NOMO-1 treated with DMSO at 0.1 percent for 48 hours (cell line): ENCODE measurements at regions not wholly inside any gene's neighbourhood (a gene's known extent, or its start where the extent isn't known, plus 50 kb on each side); places are given as distances from the start of the nearest gene placed in this dataset.
"Not testable (repeated sequence)": the region's sequence is repeated elsewhere in the genome, so short reads cannot be mapped to it uniquely, and the experiment has no call there.

Experiments used
- DNase-seq: peaks from one replicate; lab custom pipeline; 2025; ENCODE audit not compliant: unreplicated experiment; lab: John Stamatoyannopoulos, UW

- DNase-seq: no peak
Measured at GRCh38 chr13:88377852-88378251, 706.7 kb downstream of the SLITRK5 start.

- no peak for DNase-seq
Measured at GRCh38 chr13:88384542-88384941, 713.4 kb downstream of the SLITRK5 start.

GRCh38 chr13:88395804-88396203, 724.6 kb downstream of the SLITRK5 start:
- DNase-seq: no peak

- no peak for DNase-seq
Measured at GRCh38 chr13:88411696-88412095, 740.5 kb downstream of the SLITRK5 start.

GRCh38 chr13:88417801-88418200, 746.6 kb downstream of the SLITRK5 start:
- no peak for DNase-seq

GRCh38 chr13:88424463-88424862, 753.3 kb downstream of the SLITRK5 start:
- DNase-seq: no peak

GRCh38 chr13:88426661-88427060, 755.5 kb downstream of the SLITRK5 start:
- DNase-seq: no peak

GRCh38 chr13:88429862-88430261, 758.7 kb downstream of the SLITRK5 start:
- DNase-seq: no peak

GRCh38 chr13:88434953-88435352, 763.8 kb downstream of the SLITRK5 start:
- no peak for DNase-seq

- no peak for DNase-seq
Measured at GRCh38 chr13:88436974-88437373, 765.8 kb downstream of the SLITRK5 start.

GRCh38 chr13:88450515-88450914, 779.3 kb downstream of the SLITRK5 start:
- no peak for DNase-seq

GRCh38 chr13:88456151-88456550, 785.0 kb downstream of the SLITRK5 start:
- no peak for DNase-seq

GRCh38 chr13:88459331-88459730, 788.2 kb downstream of the SLITRK5 start:
- no peak for DNase-seq

- no peak for DNase-seq
Measured at GRCh38 chr13:88461272-88462009, 790.3 kb downstream of the SLITRK5 start.

- no peak for DNase-seq
Measured at GRCh38 chr13:88464851-88465250, 793.7 kb downstream of the SLITRK5 start.

- no peak for DNase-seq
Measured at GRCh38 chr13:88472316-88472715, 801.1 kb downstream of the SLITRK5 start.

GRCh38 chr13:88483202-88483601, 812.0 kb downstream of the SLITRK5 start:
- DNase-seq: no peak

- DNase-seq: no peak
Measured at GRCh38 chr13:88507909-88508308, 836.7 kb downstream of the SLITRK5 start.

- DNase-seq: not testable (repeated sequence)
Measured at GRCh38 chr13:88512993-88513392, 841.8 kb downstream of the SLITRK5 start.

GRCh38 chr13:88526186-88526852, 855.1 kb downstream of the SLITRK5 start:
- no peak for DNase-seq

- no peak for DNase-seq
Measured at GRCh38 chr13:88526853-88527215, 855.7 kb downstream of the SLITRK5 start.

- no peak for DNase-seq
Measured at GRCh38 chr13:88541994-88542393, 870.8 kb downstream of the SLITRK5 start.

- no peak for DNase-seq
Measured at GRCh38 chr13:88544836-88545235, 873.7 kb downstream of the SLITRK5 start.
